ENCODE measurements at regions not wholly inside any gene's neighbourhood (a gene's known extent, or its start where the extent isn't known, plus 50 kb on each side); places are given as distances from the start of the nearest gene placed in this dataset.

- Histone ChIP-seq H2AFZ (ENCODE audit: low read depth, low read length) (no peak overlapping the region), H3K27me3 (ENCODE audit: insufficient read depth, low read depth, low read length) (no peaks in the 10 kb centered on the region), H4K20me1 (ENCODE audit: insufficient read depth) (no peaks in the 10 kb centered on the region), H3K9me3 (ENCODE audit: low read length) (no peaks in the 10 kb centered on the region), H3K9ac (ENCODE audit: low read length) (no peak overlapping the region), H3K79me2 (replicated peaks; ENCODE audit: insufficient read depth, low read length) (no peaks in the 10 kb centered on the region), H3K4me3 (ENCODE audit: low read length) (no peak overlapping the region), H3K27ac (ENCODE audit: low read length) (no peak overlapping the region), H3K9me2 (ENCODE audit: insufficient read depth, low read length) (no peaks in the 10 kb centered on the region), H3K4me2 (ENCODE audit: low read length) (no peak overlapping the region), H3F3A (ENCODE audit: insufficient read depth, low read length, poor library complexity, severe bottlenecking) (no peaks in the 10 kb centered on the region), H3K36me3 (ENCODE audit: insufficient read depth, low read length) (no peaks in the 10 kb centered on the region)
- TF ChIP-seq, protein P1, sequence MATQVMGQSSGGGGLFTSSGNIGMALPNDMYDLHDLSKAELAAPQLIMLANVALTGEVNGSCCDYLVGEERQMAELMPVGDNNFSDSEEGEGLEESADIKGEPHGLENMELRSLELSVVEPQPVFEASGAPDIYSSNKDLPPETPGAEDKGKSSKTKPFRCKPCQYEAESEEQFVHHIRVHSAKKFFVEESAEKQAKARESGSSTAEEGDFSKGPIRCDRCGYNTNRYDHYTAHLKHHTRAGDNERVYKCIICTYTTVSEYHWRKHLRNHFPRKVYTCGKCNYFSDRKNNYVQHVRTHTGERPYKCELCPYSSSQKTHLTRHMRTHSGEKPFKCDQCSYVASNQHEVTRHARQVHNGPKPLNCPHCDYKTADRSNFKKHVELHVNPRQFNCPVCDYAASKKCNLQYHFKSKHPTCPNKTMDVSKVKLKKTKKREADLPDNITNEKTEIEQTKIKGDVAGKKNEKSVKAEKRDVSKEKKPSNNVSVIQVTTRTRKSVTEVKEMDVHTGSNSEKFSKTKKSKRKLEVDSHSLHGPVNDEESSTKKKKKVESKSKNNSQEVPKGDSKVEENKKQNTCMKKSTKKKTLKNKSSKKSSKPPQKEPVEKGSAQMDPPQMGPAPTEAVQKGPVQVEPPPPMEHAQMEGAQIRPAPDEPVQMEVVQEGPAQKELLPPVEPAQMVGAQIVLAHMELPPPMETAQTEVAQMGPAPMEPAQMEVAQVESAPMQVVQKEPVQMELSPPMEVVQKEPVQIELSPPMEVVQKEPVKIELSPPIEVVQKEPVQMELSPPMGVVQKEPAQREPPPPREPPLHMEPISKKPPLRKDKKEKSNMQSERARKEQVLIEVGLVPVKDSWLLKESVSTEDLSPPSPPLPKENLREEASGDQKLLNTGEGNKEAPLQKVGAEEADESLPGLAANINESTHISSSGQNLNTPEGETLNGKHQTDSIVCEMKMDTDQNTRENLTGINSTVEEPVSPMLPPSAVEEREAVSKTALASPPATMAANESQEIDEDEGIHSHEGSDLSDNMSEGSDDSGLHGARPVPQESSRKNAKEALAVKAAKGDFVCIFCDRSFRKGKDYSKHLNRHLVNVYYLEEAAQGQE (IDR thresholded peaks at IDR 0.05; ENCODE audit: borderline replicate concordance): no peak
- no peak for TF ChIP-seq TAF1 (IDR thresholded peaks at IDR 0.05; ENCODE audit: low read depth)
- TF ChIP-seq RAD21 (conservative IDR thresholded peaks at IDR 0.05): no peak
- TF ChIP-seq, protein P2, sequence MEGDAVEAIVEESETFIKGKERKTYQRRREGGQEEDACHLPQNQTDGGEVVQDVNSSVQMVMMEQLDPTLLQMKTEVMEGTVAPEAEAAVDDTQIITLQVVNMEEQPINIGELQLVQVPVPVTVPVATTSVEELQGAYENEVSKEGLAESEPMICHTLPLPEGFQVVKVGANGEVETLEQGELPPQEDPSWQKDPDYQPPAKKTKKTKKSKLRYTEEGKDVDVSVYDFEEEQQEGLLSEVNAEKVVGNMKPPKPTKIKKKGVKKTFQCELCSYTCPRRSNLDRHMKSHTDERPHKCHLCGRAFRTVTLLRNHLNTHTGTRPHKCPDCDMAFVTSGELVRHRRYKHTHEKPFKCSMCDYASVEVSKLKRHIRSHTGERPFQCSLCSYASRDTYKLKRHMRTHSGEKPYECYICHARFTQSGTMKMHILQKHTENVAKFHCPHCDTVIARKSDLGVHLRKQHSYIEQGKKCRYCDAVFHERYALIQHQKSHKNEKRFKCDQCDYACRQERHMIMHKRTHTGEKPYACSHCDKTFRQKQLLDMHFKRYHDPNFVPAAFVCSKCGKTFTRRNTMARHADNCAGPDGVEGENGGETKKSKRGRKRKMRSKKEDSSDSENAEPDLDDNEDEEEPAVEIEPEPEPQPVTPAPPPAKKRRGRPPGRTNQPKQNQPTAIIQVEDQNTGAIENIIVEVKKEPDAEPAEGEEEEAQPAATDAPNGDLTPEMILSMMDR (IDR thresholded peaks at IDR 0.05; ENCODE audit: poor library complexity, severe bottlenecking): no peak
- no peak for TF ChIP-seq SMC3 (conservative IDR thresholded peaks at IDR 0.05; ENCODE audit: poor library complexity)
- TF ChIP-seq MXI1 (conservative IDR thresholded peaks at IDR 0.05; ENCODE audit: poor library complexity, severe bottlenecking): no peak
- no peak for TF ChIP-seq POLR2AphosphoS5 (IDR thresholded peaks at IDR 0.05)
- TF ChIP-seq EZH2 (IDR thresholded peaks at IDR 0.05; ENCODE audit: borderline replicate concordance, insufficient read depth, low read length, poor library complexity, severe bottlenecking): no peak
- no peak for TF ChIP-seq EP300 (conservative IDR thresholded peaks at IDR 0.05; ENCODE audit: poor library complexity, severe bottlenecking)
Measured at GRCh38 chr4:146029939-146030710, 91.5 kb upstream of the ZNF827 start.

DNA sequence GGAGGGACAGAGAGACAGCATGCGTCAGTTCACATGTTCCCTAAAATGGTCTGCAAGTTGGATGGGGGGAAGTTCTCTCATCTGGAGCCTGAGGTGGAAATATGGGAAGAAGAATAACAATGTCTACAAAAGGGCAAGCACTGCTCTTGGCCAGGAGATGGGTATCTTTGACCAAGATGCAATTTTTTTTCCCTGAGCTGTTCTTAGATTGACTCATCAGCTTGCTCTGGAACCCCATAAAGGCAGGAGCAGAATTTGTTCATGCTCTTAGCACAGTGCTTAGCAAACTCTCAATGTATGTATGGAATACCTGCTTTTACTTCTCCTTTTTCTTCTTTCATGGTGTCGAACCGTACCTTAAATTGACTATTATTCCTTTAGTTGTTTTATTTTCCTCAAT, 90.5 kb upstream of the ZNF827 start:
- Histone ChIP-seq H3K36me3 (ENCODE audit: insufficient read depth, low read length) (no peaks in the 10 kb centered on the region), H3K27me3 (ENCODE audit: insufficient read depth, low read depth, low read length) (no peaks in the 10 kb centered on the region), H3K9me2 (ENCODE audit: insufficient read depth, low read length) (no peaks in the 10 kb centered on the region), H2AFZ (ENCODE audit: low read depth, low read length) (no peak overlapping the region), H3K4me3 (ENCODE audit: low read length) (no peak overlapping the region), H4K20me1 (ENCODE audit: insufficient read depth) (no peaks in the 10 kb centered on the region), H3K27ac (ENCODE audit: low read length) (no peak overlapping the region), H3K9ac (ENCODE audit: low read length) (no peak overlapping the region), H3K4me2 (ENCODE audit: low read length) (no peak overlapping the region), H3K9me3 (ENCODE audit: low read length) (no peaks in the 10 kb centered on the region), H3F3A (ENCODE audit: insufficient read depth, low read length, poor library complexity, severe bottlenecking) (no peaks in the 10 kb centered on the region), H3K79me2 (replicated peaks; ENCODE audit: insufficient read depth, low read length) (no peaks in the 10 kb centered on the region)
- TF ChIP-seq, protein P1 (IDR thresholded peaks at IDR 0.05; ENCODE audit: borderline replicate concordance): no peak
- TF ChIP-seq, protein P2 (IDR thresholded peaks at IDR 0.05; ENCODE audit: poor library complexity, severe bottlenecking): no peak
- no peak for TF ChIP-seq MXI1 (conservative IDR thresholded peaks at IDR 0.05; ENCODE audit: poor library complexity, severe bottlenecking)
- no peak for TF ChIP-seq POLR2AphosphoS5 (IDR thresholded peaks at IDR 0.05)
- no peak for TF ChIP-seq EP300 (conservative IDR thresholded peaks at IDR 0.05; ENCODE audit: poor library complexity, severe bottlenecking)
- no peak for TF ChIP-seq EZH2 (IDR thresholded peaks at IDR 0.05; ENCODE audit: borderline replicate concordance, insufficient read depth, low read length, poor library complexity, severe bottlenecking)
- TF ChIP-seq TAF1 (IDR thresholded peaks at IDR 0.05; ENCODE audit: low read depth): no peak
